ENCODE measurements at regions not wholly inside any gene's neighbourhood (a gene's known extent, or its start where the extent isn't known, plus 50 kb on each side); places are given as distances from the start of the nearest gene placed in this dataset.
A peak's percentile ranks its signal among the peaks of the same experiment; 100 is the strongest.

DNA sequence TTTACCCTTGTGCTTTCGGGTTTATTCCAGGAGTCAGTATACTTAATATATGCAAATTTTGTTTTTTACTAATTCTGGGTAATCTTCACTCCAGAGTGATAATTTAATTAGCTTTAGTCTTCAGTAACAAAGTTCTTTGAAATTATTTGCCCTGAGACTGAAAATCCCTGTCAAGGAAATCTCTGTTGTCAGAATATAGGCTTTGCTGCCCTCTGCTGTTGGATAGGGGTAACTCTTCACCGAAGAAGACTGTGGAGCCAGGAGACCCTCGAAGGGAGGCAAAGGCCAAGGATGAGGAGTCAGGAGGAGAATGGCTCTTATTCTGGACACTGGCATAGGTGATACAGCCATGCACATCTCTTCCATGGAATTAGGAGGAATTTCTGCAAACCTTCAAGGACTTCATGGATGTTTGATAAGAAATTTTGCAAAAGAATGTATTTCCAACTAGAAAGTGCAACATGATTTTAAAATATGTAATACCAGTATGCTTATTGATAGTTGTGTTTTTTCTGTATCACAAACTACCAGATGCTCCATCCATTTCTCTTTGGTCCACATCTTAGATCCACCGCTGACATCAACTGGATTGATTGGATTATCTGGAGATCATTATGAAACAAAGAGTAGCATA, 182.3 kb downstream of the RDH14 start:
- no peaks in the 10 kb centered on the region for H3K9me1 ChIP-seq (ENCODE audit: insufficient read depth, low read length)
- H3K23ac ChIP-seq (ENCODE audit: low read depth, low read length): no peak overlapping the region
- DNase-seq (peak; percentile 49), ATAC-seq (ENCODE audit: low read depth) (peak; percentile 79)
- H3K9ac ChIP-seq (ENCODE audit: low read depth, low read length): no peak overlapping the region
- H3K9me3 ChIP-seq (ENCODE audit: control insufficient read depth, insufficient read depth, low read length): no peaks in the 10 kb centered on the region
- H4K5ac ChIP-seq (ENCODE audit: low read depth, low read length): no peak overlapping the region
- in situ Hi-C loops (cut with MboI; ENCODE audit: low sequenced_read_pairs) (loop anchor here (10.0 kb wide), 2 partner anchors 163 to 203 kb away; no protein-coding TSS in a partner anchor), dilution Hi-C loops (cut with HindIII; ENCODE audit: low sequenced_read_pairs, unreplicated experiment) (no loop called here), intact Hi-C loops (cut with micrococcal nuclease) (loop anchor here (1.0 to 2.0 kb wide), 6 partner anchors 159 to 659 kb away; partner anchors contain the start of gene KCNS3)
- H2AK5ac ChIP-seq (ENCODE audit: low read depth, low read length): no peak overlapping the region
- no CpG with 5 or more reads among the region's 4 CpGs for WGBS, 2 experiments (ENCODE audit: extremely low coverage in 2 of 2, insufficient read length in 1 of 2)
- H3K18ac ChIP-seq (ENCODE audit: low read depth, low read length): no peak overlapping the region
- H4K8ac ChIP-seq (ENCODE audit: low read depth in 2 of 2, low read length in 2 of 2): no peak overlapping the region; a peak in 1 of 4 replicates
- no peak overlapping the region for H3K56ac ChIP-seq (ENCODE audit: extremely low read depth, insufficient read depth, low read length)
- H4K20me1 ChIP-seq (ENCODE audit: insufficient read depth, low read length): no peaks in the 10 kb centered on the region
- no TSS peak for BruUV-seq (replicated peaks)
- no peak overlapping the region for H2BK5ac ChIP-seq (ENCODE audit: low read depth, low read length, poor library complexity, severe bottlenecking)
- H2AFZ ChIP-seq (replicated peaks; ENCODE audit: low read length, poor library complexity): no peak overlapping the region
- H3K27ac ChIP-seq (ENCODE audit: insufficient read depth, low read length): no peak overlapping the region
- H2BK20ac ChIP-seq (ENCODE audit: low read depth, low read length): no peak overlapping the region; the same call in 1 of the 2 replicates
- no peak overlapping the region for H4K91ac ChIP-seq (ENCODE audit: insufficient read depth, low read depth, low read length)
- H2BK15ac ChIP-seq (ENCODE audit: low read depth, low read length): no peak overlapping the region
- ChIA-PET POLR2A (ENCODE audit: unreplicated experiment) (no interaction called here), CTCF (interaction anchor here (0.6 to 1.6 kb wide), 10 partner anchors 10 to 616 kb away, joined by 3 to 5 read pairs (median 3); no protein-coding TSS in a partner anchor)
- TF ChIP-seq POLR2A (IDR thresholded peaks at IDR 0.05; ENCODE audit: low read depth, low read length) (no peak), CHD1 (IDR thresholded peaks at IDR 0.05; ENCODE audit: low read depth, low read length) (no peak), FOS (IDR thresholded peaks at IDR 0.05; ENCODE audit: low read depth, low read length) (no peak), BHLHE40 (IDR thresholded peaks at IDR 0.05; ENCODE audit: low read depth, low read length) (no peak), NFE2L2 (IDR thresholded peaks at IDR 0.05; ENCODE audit: low read depth, low read length) (no peak), MAFK (IDR thresholded peaks at IDR 0.05; ENCODE audit: low read depth, low read length) (no peak), RFX5 (IDR thresholded peaks at IDR 0.05; ENCODE audit: low read depth, low read length) (no peak), SMC3 (IDR thresholded peaks at IDR 0.05; ENCODE audit: low read depth, low read length) (peak; percentile 92), RCOR1 (IDR thresholded peaks at IDR 0.05; ENCODE audit: insufficient replicate concordance, low read length) (no peak), RAD21 (IDR thresholded peaks at IDR 0.05; ENCODE audit: low read length) (peak; percentile 90)
- TF ChIP-seq, protein P1, sequence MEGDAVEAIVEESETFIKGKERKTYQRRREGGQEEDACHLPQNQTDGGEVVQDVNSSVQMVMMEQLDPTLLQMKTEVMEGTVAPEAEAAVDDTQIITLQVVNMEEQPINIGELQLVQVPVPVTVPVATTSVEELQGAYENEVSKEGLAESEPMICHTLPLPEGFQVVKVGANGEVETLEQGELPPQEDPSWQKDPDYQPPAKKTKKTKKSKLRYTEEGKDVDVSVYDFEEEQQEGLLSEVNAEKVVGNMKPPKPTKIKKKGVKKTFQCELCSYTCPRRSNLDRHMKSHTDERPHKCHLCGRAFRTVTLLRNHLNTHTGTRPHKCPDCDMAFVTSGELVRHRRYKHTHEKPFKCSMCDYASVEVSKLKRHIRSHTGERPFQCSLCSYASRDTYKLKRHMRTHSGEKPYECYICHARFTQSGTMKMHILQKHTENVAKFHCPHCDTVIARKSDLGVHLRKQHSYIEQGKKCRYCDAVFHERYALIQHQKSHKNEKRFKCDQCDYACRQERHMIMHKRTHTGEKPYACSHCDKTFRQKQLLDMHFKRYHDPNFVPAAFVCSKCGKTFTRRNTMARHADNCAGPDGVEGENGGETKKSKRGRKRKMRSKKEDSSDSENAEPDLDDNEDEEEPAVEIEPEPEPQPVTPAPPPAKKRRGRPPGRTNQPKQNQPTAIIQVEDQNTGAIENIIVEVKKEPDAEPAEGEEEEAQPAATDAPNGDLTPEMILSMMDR (conservative IDR thresholded peaks at IDR 0.05; ENCODE audit: low read depth, low read length): peak; percentile 84
- TF ChIP-seq, protein P2, sequence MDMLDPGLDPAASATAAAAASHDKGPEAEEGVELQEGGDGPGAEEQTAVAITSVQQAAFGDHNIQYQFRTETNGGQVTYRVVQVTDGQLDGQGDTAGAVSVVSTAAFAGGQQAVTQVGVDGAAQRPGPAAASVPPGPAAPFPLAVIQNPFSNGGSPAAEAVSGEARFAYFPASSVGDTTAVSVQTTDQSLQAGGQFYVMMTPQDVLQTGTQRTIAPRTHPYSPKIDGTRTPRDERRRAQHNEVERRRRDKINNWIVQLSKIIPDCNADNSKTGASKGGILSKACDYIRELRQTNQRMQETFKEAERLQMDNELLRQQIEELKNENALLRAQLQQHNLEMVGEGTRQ (IDR thresholded peaks at IDR 0.05; ENCODE audit: low read depth, low read length): no peak
- no peak overlapping the region for H3K14ac ChIP-seq (replicated peaks; ENCODE audit: low read depth, low read length)
- no peaks in the 10 kb centered on the region for H3K79me1 ChIP-seq (ENCODE audit: low read depth in 1 of 2, low read length in 2 of 2)
- H3K36me3 ChIP-seq (ENCODE audit: control insufficient read depth, insufficient read depth, low read length): no peaks in the 10 kb centered on the region
- H2BK120ac ChIP-seq (ENCODE audit: low read depth, low read length): 0 out of 2 replicates have a peak overlapping the region, but pooled peaks have one; percentile 78
- no peak overlapping the region for H3K4me2 ChIP-seq (ENCODE audit: low read depth, low read length)
- H2AK9ac ChIP-seq (replicated peaks; ENCODE audit: low read depth, low read length, poor library complexity): no peak overlapping the region
- H3K4me1 ChIP-seq (ENCODE audit: control insufficient read depth, insufficient read depth, low read length): no peaks in the 10 kb centered on the region
- no peaks in the 10 kb centered on the region; the same call in 1 of the 2 replicates for H3K27me3 ChIP-seq (ENCODE audit: control insufficient read depth, insufficient read depth, low read length)
- H3K4me3 ChIP-seq (ENCODE audit: insufficient read depth, low read depth, low read length): no peak overlapping the region
- no peak overlapping the region for H3K4ac ChIP-seq (ENCODE audit: low read depth, low read length)

All from IMR-90 (cell line).